ENCODE measurements at regions not wholly inside any gene's neighbourhood (a gene's known extent, or its start where the extent isn't known, plus 50 kb on each side); places are given as distances from the start of the nearest gene placed in this dataset.

DNA sequence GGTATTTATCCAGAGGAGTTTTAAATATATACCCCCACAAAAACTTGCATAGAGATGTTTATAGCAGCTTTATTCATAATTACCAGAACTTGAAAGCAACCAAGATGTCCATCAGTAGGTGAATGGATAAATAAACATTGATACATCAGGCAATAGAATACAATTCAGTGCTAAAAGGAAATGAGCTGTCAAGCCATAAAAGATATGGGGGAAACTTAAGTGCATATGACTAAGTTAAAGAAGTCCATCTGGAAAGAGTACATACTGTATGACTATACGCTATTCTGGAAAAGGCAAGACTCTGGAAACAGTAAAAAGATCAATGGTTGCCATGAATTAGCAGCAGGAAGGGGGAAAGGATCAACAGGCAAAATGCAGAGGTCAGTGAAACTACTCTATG, 366.7 kb downstream of the HHIPL2 start:
- Histone ChIP-seq H3K4me3 (ENCODE audit: extremely low read depth in 1 of 4, insufficient read depth in 2 of 4, low read depth in 3 of 4, low read length in 4 of 4) (no peak overlapping the region), H2BK5ac (ENCODE audit: low read depth, low read length) (no peak overlapping the region), H4K5ac (ENCODE audit: insufficient read length, low read depth, low read length) (no peak overlapping the region), H3K23ac (ENCODE audit: insufficient read length) (no peak overlapping the region), H2BK20ac (ENCODE audit: low read length) (no peak overlapping the region), H3K79me1 (ENCODE audit: low read depth, low read length) (no peaks in the 10 kb centered on the region), H4K91ac (replicated peaks; ENCODE audit: insufficient read length, low read length) (no peak overlapping the region), H2BK120ac (replicated peaks; ENCODE audit: low read depth, low read length) (no peak overlapping the region), H4K8ac (ENCODE audit: extremely low read depth, insufficient read depth, low read length) (no peak overlapping the region), H3K56ac (replicated peaks; ENCODE audit: insufficient read length, low read depth, low read length) (no peak overlapping the region), H3K9ac (replicated peaks in 1 of 4; ENCODE audit: extremely low read depth in 1 of 4, low read depth in 3 of 4, low read length in 3 of 4) (no peak overlapping the region), H3K27me3 (replicated peaks in 1 of 4; ENCODE audit: control insufficient read depth in 3 of 4, extremely low read depth in 1 of 4, insufficient read depth in 3 of 4, low read length in 3 of 4) (no peaks in the 10 kb centered on the region), H3K36me3 (ENCODE audit: control insufficient read depth in 2 of 4, insufficient read depth in 4 of 4, low read length in 3 of 4) (no peaks in the 10 kb centered on the region), H2AK5ac (ENCODE audit: low read depth, low read length) (no peak overlapping the region), H4K20me1 (replicated peaks in 1 of 2; ENCODE audit: control insufficient read depth in 1 of 2, insufficient read depth in 2 of 2, low read length in 2 of 2) (no peaks in the 10 kb centered on the region), H2BK15ac (ENCODE audit: low read length) (no peak overlapping the region), H2BK12ac (ENCODE audit: low read depth, low read length) (no peak overlapping the region), H3K27ac (ENCODE audit: low read depth, low read length) (no peak overlapping the region), H3K14ac (ENCODE audit: insufficient read length) (no peak overlapping the region), H3K79me2 (ENCODE audit: control insufficient read depth in 1 of 2, insufficient read depth in 2 of 2, low read length in 2 of 2) (no peaks in the 10 kb centered on the region), H3K23me2 (ENCODE audit: low read depth, low read length) (no peaks in the 10 kb centered on the region), H3K4ac (replicated peaks; ENCODE audit: insufficient read length, low read depth, low read length) (no peak overlapping the region), H3K4me2 (ENCODE audit: insufficient read depth in 1 of 2, low read depth in 2 of 2, low read length in 2 of 2) (no peak overlapping the region), H2AFZ (ENCODE audit: low read length) (no peak overlapping the region), H3K18ac (ENCODE audit: extremely low read depth, low read length) (no peak overlapping the region), H3K9me3 (ENCODE audit: insufficient read depth in 2 of 2, low read depth in 1 of 2, low read length in 1 of 2) (no peaks in the 10 kb centered on the region), H3K4me1 (replicated peaks in 1 of 4; ENCODE audit: control insufficient read depth in 3 of 4, insufficient read depth in 4 of 4, low read length in 3 of 4) (no peaks in the 10 kb centered on the region)
- WGBS, 2 experiments (ENCODE audit: extremely low coverage in 1 of 2, insufficient coverage in 1 of 2, insufficient read length in 1 of 2, insufficient replicate concordance in 2 of 2, low coverage in 1 of 2, low lambda C conversion rate in 2 of 2, missing lambda C conversion rate in 1 of 2), result 95% methylated on average over 1 of the region's 1 CpG; no CpG with 5 or more reads in 1 of the 2 experiments
- FAIRE-seq, result no peak
- ChIA-PET CTCF (ENCODE audit: partially characterized antibody) (no interaction called here), POLR2A (ENCODE audit: partially characterized antibody) (no interaction called here)
- DNase-seq (ENCODE audit: low read depth in 1 of 2, low spot score in 2 of 2), result no peak
- TF ChIP-seq EP300 (IDR thresholded peaks at IDR 0.05; ENCODE audit: borderline replicate concordance in 1 of 2, low read depth in 2 of 2, low read length in 2 of 2) (no peak), POLR2A (IDR thresholded peaks at IDR 0.05; ENCODE audit: control extremely low read depth in 1 of 2, low read depth in 2 of 2, low read length in 2 of 2) (no peak), SIN3A (conservative IDR thresholded peaks at IDR 0.05 in 1 of 2, IDR thresholded peaks at IDR 0.05 in 1 of 2; ENCODE audit: low read depth in 1 of 2, low read length in 2 of 2) (no peak), KDM4A (IDR thresholded peaks at IDR 0.05; ENCODE audit: low read depth, low read length, severe bottlenecking) (no peak), GABPA (IDR thresholded peaks at IDR 0.05; ENCODE audit: borderline replicate concordance, insufficient read depth, low read length) (no peak), GTF2F1 (IDR thresholded peaks at IDR 0.05; ENCODE audit: borderline replicate concordance, low read depth, low read length) (no peak), FOSL1 (IDR thresholded peaks at IDR 0.05; ENCODE audit: insufficient read depth, low read depth, low read length) (no peak), TEAD4 (IDR thresholded peaks at IDR 0.05; ENCODE audit: low read depth, low read length) (no peak), SP2 (IDR thresholded peaks at IDR 0.05; ENCODE audit: low read length) (no peak), SIRT6 (IDR thresholded peaks at IDR 0.05; ENCODE audit: low read length) (no peak), HDAC2 (IDR thresholded peaks at IDR 0.05; ENCODE audit: borderline replicate concordance in 1 of 2, low read depth in 2 of 2, low read length in 2 of 2) (no peak), NRF1 (IDR thresholded peaks at IDR 0.05; ENCODE audit: low read depth, low read length) (no peak), E2F6 (IDR thresholded peaks at IDR 0.05) (no peak), KDM5A (IDR thresholded peaks at IDR 0.05; ENCODE audit: low read length) (no peak), CHD2 (IDR thresholded peaks at IDR 0.05; ENCODE audit: low read length) (no peak)

Data from H1 (cell line).